ENCODE measurements at regions not wholly inside any gene's neighbourhood (a gene's known extent, or its start where the extent isn't known, plus 50 kb on each side); places are given as distances from the start of the nearest gene placed in this dataset.

DNA sequence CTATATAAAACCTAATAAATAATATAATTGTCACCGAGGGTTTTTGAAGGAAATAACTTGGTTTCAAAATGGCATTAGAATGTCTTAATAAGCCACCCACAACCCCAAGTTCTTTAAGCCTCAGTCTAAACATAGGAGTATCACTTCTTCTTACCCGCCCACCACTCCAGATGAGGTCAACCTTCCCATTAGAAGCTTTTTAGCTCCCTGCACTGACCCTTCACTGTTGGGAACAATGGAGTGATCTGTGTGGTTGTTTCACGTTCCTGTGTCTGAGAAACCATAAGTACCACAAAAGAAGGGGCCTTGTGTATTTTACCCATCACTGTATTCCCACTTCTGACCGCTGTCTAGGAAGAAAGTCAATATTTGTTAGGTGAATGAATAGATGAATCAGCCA lies 326.3 kb upstream of the ZNF521 start:
- Mint-ChIP-seq H3K4me1 (peaks cover 62% of the 10 kb centered on the region), H3K36me3 (ENCODE audit: low read depth) (no peaks in the 10 kb centered on the region; the same call in 2 of the 3 replicates)
- no peak overlapping the region for H3K27ac ChIP-seq (ENCODE audit: low read depth)

More for the DNA sequence above, 326.3 kb upstream of the ZNF521 start:
- Mint-ChIP-seq H3K27me3 (ENCODE audit: insufficient read depth, low read depth, poor library complexity) (peaks cover 1% of the 10 kb centered on the region), H3K4me3 (no peak overlapping the region), H3K9me3 (peaks cover 5% of the 10 kb centered on the region; the same call in 1 of the 3 replicates), H3K27ac (no peak overlapping the region)
- H3K4me3 ChIP-seq = no peak overlapping the region
- ATAC-seq (no peak), DNase-seq (ENCODE audit: low spot score) (no peak)
- no peaks in the 10 kb centered on the region for H3K79me2 ChIP-seq (replicated peaks; ENCODE audit: insufficient read depth)
- no peak overlapping the region for H3K4me2 ChIP-seq
- no peaks in the 10 kb centered on the region for H3K36me3 ChIP-seq (ENCODE audit: insufficient read depth)
- H4K20me1 ChIP-seq (replicated peaks; ENCODE audit: insufficient read depth) = no peaks in the 10 kb centered on the region
- H3F3A ChIP-seq (replicated peaks; ENCODE audit: low read depth) = no peaks in the 10 kb centered on the region
- no peaks in the 10 kb centered on the region for H3K27me3 ChIP-seq (ENCODE audit: insufficient read depth)
- H2AFZ ChIP-seq = no peak overlapping the region
- H3K4me1 ChIP-seq (ENCODE audit: insufficient read depth) = peaks cover 40% of the 10 kb centered on the region
- TF ChIP-seq ETS1 (IDR thresholded peaks at IDR 0.05) (no peak), EZH2 (IDR thresholded peaks at IDR 0.05; ENCODE audit: low read depth, unreplicated experiment) (no peak), STAT1 (IDR thresholded peaks at IDR 0.05; ENCODE audit: unreplicated experiment) (no peak), POLR2AphosphoS5 (IDR thresholded peaks at IDR 0.05; ENCODE audit: low read depth) (no peak), NANOG (IDR thresholded peaks at IDR 0.05; ENCODE audit: borderline replicate concordance) (no peak)
- TF ChIP-seq, protein P1, sequence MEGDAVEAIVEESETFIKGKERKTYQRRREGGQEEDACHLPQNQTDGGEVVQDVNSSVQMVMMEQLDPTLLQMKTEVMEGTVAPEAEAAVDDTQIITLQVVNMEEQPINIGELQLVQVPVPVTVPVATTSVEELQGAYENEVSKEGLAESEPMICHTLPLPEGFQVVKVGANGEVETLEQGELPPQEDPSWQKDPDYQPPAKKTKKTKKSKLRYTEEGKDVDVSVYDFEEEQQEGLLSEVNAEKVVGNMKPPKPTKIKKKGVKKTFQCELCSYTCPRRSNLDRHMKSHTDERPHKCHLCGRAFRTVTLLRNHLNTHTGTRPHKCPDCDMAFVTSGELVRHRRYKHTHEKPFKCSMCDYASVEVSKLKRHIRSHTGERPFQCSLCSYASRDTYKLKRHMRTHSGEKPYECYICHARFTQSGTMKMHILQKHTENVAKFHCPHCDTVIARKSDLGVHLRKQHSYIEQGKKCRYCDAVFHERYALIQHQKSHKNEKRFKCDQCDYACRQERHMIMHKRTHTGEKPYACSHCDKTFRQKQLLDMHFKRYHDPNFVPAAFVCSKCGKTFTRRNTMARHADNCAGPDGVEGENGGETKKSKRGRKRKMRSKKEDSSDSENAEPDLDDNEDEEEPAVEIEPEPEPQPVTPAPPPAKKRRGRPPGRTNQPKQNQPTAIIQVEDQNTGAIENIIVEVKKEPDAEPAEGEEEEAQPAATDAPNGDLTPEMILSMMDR (conservative IDR thresholded peaks at IDR 0.05; ENCODE audit: low read depth in 2 of 2) = no peak
- TF ChIP-seq, protein P2, sequence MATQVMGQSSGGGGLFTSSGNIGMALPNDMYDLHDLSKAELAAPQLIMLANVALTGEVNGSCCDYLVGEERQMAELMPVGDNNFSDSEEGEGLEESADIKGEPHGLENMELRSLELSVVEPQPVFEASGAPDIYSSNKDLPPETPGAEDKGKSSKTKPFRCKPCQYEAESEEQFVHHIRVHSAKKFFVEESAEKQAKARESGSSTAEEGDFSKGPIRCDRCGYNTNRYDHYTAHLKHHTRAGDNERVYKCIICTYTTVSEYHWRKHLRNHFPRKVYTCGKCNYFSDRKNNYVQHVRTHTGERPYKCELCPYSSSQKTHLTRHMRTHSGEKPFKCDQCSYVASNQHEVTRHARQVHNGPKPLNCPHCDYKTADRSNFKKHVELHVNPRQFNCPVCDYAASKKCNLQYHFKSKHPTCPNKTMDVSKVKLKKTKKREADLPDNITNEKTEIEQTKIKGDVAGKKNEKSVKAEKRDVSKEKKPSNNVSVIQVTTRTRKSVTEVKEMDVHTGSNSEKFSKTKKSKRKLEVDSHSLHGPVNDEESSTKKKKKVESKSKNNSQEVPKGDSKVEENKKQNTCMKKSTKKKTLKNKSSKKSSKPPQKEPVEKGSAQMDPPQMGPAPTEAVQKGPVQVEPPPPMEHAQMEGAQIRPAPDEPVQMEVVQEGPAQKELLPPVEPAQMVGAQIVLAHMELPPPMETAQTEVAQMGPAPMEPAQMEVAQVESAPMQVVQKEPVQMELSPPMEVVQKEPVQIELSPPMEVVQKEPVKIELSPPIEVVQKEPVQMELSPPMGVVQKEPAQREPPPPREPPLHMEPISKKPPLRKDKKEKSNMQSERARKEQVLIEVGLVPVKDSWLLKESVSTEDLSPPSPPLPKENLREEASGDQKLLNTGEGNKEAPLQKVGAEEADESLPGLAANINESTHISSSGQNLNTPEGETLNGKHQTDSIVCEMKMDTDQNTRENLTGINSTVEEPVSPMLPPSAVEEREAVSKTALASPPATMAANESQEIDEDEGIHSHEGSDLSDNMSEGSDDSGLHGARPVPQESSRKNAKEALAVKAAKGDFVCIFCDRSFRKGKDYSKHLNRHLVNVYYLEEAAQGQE (IDR thresholded peaks at IDR 0.05; ENCODE audit: unreplicated experiment) = no peak
- no peaks in the 10 kb centered on the region for H3K9me2 ChIP-seq (ENCODE audit: insufficient read depth)

Data from GM23338 (cell line).